GM23248 (cell line): ENCODE measurements at regions not wholly inside any gene's neighbourhood (a gene's known extent, or its start where the extent isn't known, plus 50 kb on each side); places are given as distances from the start of the nearest gene placed in this dataset.
A peak's percentile ranks its signal among the peaks of the same experiment; 100 is the strongest.

Experiments used
- DNase-seq: peaks from one replicate; pipeline ENCODE4 v3.0.0-alpha.2; 2015
- H2AFZ ChIP-seq: fragments of 200-600 bp; sonication (generic); 2 replicates; pipeline ENCODE4 v1.6.1; 2016; ENCODE audit warnings: antibody characterized with exemption
- H3F3A ChIP-seq: fragments of 200-600 bp; sonication (generic); 2 replicates; pipeline ENCODE4 v1.6.1; 2016; ENCODE audit warnings: mild to moderate bottlenecking, antibody characterized with exemption, mixed run types; ENCODE audit not compliant: insufficient read depth
- H3K27ac ChIP-seq: fragments of 200-600 bp; sonication (generic); 2 replicates; pipeline ENCODE4 v1.5.1; 2016; ENCODE audit warnings: mild to moderate bottlenecking
- H3K27me3 ChIP-seq: fragments of 200-600 bp; sonication (generic); replicated peaks from 2 replicates; pipeline ENCODE4 v1.6.1; 2016; ENCODE audit warnings: mild to moderate bottlenecking; ENCODE audit not compliant: insufficient read depth
- H3K36me3 ChIP-seq: fragments of 200-600 bp; sonication (generic); 2 replicates; pipeline ENCODE4 v1.6.1; 2016; ENCODE audit warnings: low read depth, mild to moderate bottlenecking
- H3K4me1 ChIP-seq: fragments of 200-600 bp; sonication (generic); 2 replicates; pipeline ENCODE4 v1.6.1; 2016; ENCODE audit warnings: mild to moderate bottlenecking; ENCODE audit not compliant: insufficient read depth
- H3K4me2 ChIP-seq: fragments of 200-600 bp; sonication (generic); one replicate; pipeline ENCODE4 v1.6.1; 2016; ENCODE audit warnings: mild to moderate bottlenecking; ENCODE audit not compliant: unreplicated experiment
- H3K4me3 ChIP-seq: fragments of 200-600 bp; sonication (generic); 2 replicates; pipeline ENCODE4 v1.5.1; 2016; ENCODE audit warnings: mild to moderate bottlenecking
- H3K79me2 ChIP-seq: fragments of 200-600 bp; sonication (generic); 2 replicates; pipeline ENCODE4 v1.6.1; 2016; ENCODE audit warnings: mild to moderate bottlenecking; ENCODE audit not compliant: insufficient read depth
- H3K9ac ChIP-seq: fragments of 200-600 bp; sonication (generic); 2 replicates; pipeline ENCODE4 v1.6.1; 2016; ENCODE audit warnings: mild to moderate bottlenecking
- H3K9me2 ChIP-seq: fragments of 200-600 bp; sonication (generic); 2 replicates; pipeline ENCODE4 v1.6.1; 2016; ENCODE audit warnings: mixed run types, mild to moderate bottlenecking, moderate library complexity; ENCODE audit not compliant: insufficient read depth
- H3K9me3 ChIP-seq: fragments of 200-600 bp; sonication (generic); one replicate; pipeline ENCODE4 v1.6.1; 2017; ENCODE audit warnings: low read depth
- H4K20me1 ChIP-seq: fragments of 200-600 bp; sonication (generic); 2 replicates; pipeline ENCODE4 v1.6.0; 2016; ENCODE audit not compliant: insufficient read depth
- EZH2 ChIP-seq: fragments of 200-600 bp; sonication (generic); IDR thresholded peaks from 2 replicates; pipeline ENCODE4 v1.6.1; 2018; ENCODE audit warnings: antibody characterized with exemption, mild to moderate bottlenecking; ENCODE audit not compliant: insufficient read depth, poor library complexity, severe bottlenecking
- EZH2phosphoT487 ChIP-seq: fragments of 200-600 bp; sonication (generic); IDR thresholded peaks from 2 replicates; pipeline ENCODE4 v1.6.1; 2018; ENCODE audit warnings: antibody characterized with exemption, moderate library complexity, mild to moderate bottlenecking, low read depth; ENCODE audit not compliant: insufficient read depth
- WGBS, 2 experiments: methylation state at CpG; one replicate each; pipeline ENCODE4 v1.1.6; 2015 to 2017; ENCODE audit warnings: low lambda C conversion rate in 2 of 2, low coverage in 1 of 2; ENCODE audit errors: missing lambda C conversion rate in 2 of 2; 5-methylcytosine and 5-hydroxymethylcytosine counted together
- in situ Hi-C: fragments of 300-500 bp; cut with MboI; formaldehyde crosslinking; loops from 2 replicates; pipeline ENCODE4 v1.15.0; 2020

- Histone ChIP-seq H3K9ac (no peak overlapping the region), H4K20me1 (no peaks in the 10 kb centered on the region), H3K27me3 (no peaks in the 10 kb centered on the region), H3K4me1 (peaks cover 8% of the 10 kb centered on the region), H2AFZ (peak overlapping the region; percentile 18; the same call in 1 of the 2 replicates), H3K9me2 (no peaks in the 10 kb centered on the region), H3K36me3 (no peaks in the 10 kb centered on the region), H3K27ac (no peak overlapping the region), H3K9me3 (no peaks in the 10 kb centered on the region), H3K4me2 (no peak overlapping the region), H3F3A (peaks cover 6% of the 10 kb centered on the region; the same call in 1 of the 2 replicates), H3K4me3 (no peak overlapping the region), H3K79me2 (no peaks in the 10 kb centered on the region)
- peak; percentile 32 for DNase-seq
- in situ Hi-C loops, result no loop called here
- TF ChIP-seq EZH2phosphoT487, result no peak
- WGBS, 2 experiments, result 59 to 60% methylated on average over 4 of the region's 4 CpGs
These were observed 155.7 kb upstream of the SLIT2 start for GRCh38 chr4:20095805-20096541.

- peaks cover 11% of the 10 kb centered on the region for H3K4me1 ChIP-seq
- no peak overlapping the region for H3K4me2 ChIP-seq
- no peaks in the 10 kb centered on the region for H3K9me3 ChIP-seq
- 0 out of 2 replicates have a peak overlapping the region, but pooled peaks have one; percentile 30 for H2AFZ ChIP-seq
- no peaks in the 10 kb centered on the region for H4K20me1 ChIP-seq
- in situ Hi-C loops, result no loop called here
- H3K79me2 ChIP-seq, result no peaks in the 10 kb centered on the region
- H3K36me3 ChIP-seq, result no peaks in the 10 kb centered on the region
- TF ChIP-seq EZH2 (no peak), EZH2phosphoT487 (no peak)
- no peaks in the 10 kb centered on the region for H3K9me2 ChIP-seq
- H3K27me3 ChIP-seq, result no peaks in the 10 kb centered on the region
- 12 to 27% methylated on average over 1 of the region's 1 CpG for WGBS, 2 experiments
- no peak overlapping the region for H3K4me3 ChIP-seq
- no peak for DNase-seq
- H3K27ac ChIP-seq, result no peak overlapping the region
- H3F3A ChIP-seq, result peaks cover 6% of the 10 kb centered on the region; the same call in 1 of the 2 replicates
- H3K9ac ChIP-seq, result no peak overlapping the region
These were observed 159.9 kb upstream of the SLIT2 start for GRCh38 chr4:20091781-20092180.

- WGBS, 2 experiments, result 93 to 96% methylated on average over 8 of the region's 8 CpGs
- Histone ChIP-seq H3K27ac (no peak overlapping the region), H3K9ac (no peak overlapping the region), H3K27me3 (no peaks in the 10 kb centered on the region), H3F3A (no peaks in the 10 kb centered on the region), H3K9me3 (no peaks in the 10 kb centered on the region), H3K4me3 (no peak overlapping the region), H3K36me3 (no peaks in the 10 kb centered on the region), H2AFZ (no peak overlapping the region), H3K4me1 (peaks cover 16% of the 10 kb centered on the region), H3K79me2 (no peaks in the 10 kb centered on the region), H4K20me1 (no peaks in the 10 kb centered on the region), H3K9me2 (no peaks in the 10 kb centered on the region), H3K4me2 (no peak overlapping the region)
- no peak for DNase-seq
- no peak for TF ChIP-seq EZH2phosphoT487
- no peak for TF ChIP-seq EZH2
- in situ Hi-C loops, result no loop called here
These were observed 164.2 kb upstream of the SLIT2 start for GRCh38 chr4:20087522-20087911.

GRCh38 chr4:20086799-20087521 lies 164.7 kb upstream of the SLIT2 start:
- peak; percentile 27 for DNase-seq
- peak overlapping the region; percentile 95 for H2AFZ ChIP-seq
- in situ Hi-C loops, result no loop called here

More at GRCh38 chr4:20086799-20087521, 164.7 kb upstream of the SLIT2 start:
- Histone ChIP-seq H3F3A (no peaks in the 10 kb centered on the region), H3K9ac (peak overlapping the region; percentile 56), H3K9me3 (no peaks in the 10 kb centered on the region), H3K27ac (peak overlapping the region; percentile 15; the same call in 1 of the 2 replicates), H3K4me1 (peaks cover 16% of the 10 kb centered on the region), H3K4me3 (peak overlapping the region; percentile 56), H3K27me3 (no peaks in the 10 kb centered on the region), H3K36me3 (no peaks in the 10 kb centered on the region), H3K9me2 (no peaks in the 10 kb centered on the region), H4K20me1 (no peaks in the 10 kb centered on the region), H3K79me2 (no peaks in the 10 kb centered on the region), H3K4me2 (peak overlapping the region; percentile 83)
- WGBS, 2 experiments, result 48 to 52% methylated on average over 6 of the region's 6 CpGs
- TF ChIP-seq EZH2, result no peak
- TF ChIP-seq EZH2phosphoT487, result no peak
